Hematopoietic multipotent progenitor cell treated with erythropoietin and hydrocortisone succinate and interleukin-3 and kit ligand, for 15 days (in vitro differentiated cells): ENCODE measurements at regions not wholly inside any gene's neighbourhood (a gene's known extent, or its start where the extent isn't known, plus 50 kb on each side); places are given as distances from the start of the nearest gene placed in this dataset.

Source experiments
- DNase-seq: peaks from one replicate; pipeline ENCODE4 v3.0.0-alpha.2; 2015; ENCODE audit warnings: low spot score

DNA sequence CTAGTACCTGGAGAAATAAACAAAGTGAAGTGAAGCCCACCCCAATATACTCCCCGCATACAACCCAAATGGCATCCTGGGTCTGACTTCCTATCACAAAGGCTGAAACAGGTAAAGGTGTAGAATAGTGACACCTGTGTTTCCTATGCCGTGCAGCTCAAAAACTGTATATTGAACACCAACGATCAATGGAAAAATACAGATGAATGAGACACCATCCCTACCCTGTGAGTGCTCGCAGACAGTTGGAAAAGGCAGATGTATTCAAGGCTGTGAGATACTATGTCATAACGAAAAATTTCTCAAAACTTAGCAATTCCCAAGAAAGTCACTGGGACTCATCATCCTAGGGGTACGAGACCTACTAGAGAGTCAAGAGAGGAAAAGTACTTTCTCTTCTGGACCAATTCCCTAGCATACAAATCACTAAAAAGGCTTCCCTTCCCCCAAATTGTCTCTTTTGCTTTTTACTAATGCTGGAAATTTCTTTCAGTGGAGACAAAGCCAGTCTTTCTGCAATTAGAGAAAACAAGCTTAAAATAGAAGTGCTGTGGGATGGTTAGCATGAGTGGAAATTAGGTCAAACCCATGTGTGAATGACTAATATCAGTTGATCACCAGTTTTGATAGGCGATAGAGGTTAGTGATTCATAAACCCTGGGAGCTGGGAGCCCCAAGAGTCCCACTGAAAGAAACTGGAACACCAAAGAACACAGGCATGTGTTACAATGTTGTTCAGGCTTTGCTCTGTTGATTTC is 249.7 kb downstream of the SPTSSA start:
- no peak for DNase-seq

DNA sequence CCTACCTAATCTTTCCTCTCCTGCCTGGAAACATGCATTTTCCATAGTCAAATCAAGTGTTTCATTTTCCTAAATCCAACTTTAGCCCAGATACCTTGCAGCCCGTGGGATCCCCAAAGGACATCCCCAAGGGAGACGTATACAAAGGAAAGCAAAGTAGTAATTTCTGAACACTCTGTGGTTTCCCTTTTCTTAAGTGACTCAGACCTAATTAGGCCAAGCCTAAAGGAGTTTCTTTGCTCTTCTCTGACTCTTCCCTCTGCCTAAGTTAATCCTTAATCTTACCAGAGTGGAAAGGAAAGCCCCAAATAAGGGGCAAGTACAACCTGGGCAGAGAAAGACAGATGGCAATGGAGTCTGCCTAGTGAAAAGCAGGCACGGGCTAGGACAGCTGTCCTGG is 250.3 kb downstream of the SPTSSA start:
- DNase-seq = no peak

DNA sequence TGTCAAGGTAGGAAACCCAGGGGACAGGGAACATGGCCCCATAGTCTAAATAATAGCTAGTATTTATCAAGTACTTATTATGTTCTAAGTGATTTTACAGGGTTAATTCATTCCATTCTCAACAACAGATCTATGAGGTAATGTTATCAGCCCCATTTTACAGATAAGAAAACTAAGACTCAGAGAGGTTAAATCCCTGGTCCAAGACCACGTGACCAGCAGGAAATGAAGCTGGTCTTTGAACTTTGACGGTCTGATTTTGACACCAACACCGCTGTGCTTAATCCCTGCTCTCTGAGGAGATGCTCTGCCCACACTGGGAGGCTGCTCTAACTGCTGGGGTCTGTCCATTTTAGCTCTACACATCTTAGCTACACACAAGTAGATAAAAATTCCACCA is 253.5 kb downstream of the SPTSSA start:
- DNase-seq = no peak

DNA sequence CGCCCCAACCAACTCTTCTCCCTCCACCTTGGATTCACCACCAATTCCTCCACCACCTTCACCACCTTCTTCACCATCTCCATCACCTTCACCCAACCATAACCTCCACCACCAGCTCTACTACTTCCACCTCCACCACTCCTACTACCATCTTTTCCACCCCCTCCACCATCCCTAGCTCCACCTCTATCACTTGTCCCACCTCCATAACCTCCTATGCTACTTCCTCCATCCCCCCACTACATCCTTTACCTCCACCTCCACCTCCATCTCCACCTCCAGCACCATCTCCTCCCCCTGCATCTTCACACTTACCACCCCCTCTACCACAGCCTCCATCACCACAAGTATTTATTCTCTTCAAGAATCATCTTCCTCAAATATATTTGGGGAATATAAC is 254.9 kb upstream of the EGLN3 start:
- DNase-seq = no peak

DNA sequence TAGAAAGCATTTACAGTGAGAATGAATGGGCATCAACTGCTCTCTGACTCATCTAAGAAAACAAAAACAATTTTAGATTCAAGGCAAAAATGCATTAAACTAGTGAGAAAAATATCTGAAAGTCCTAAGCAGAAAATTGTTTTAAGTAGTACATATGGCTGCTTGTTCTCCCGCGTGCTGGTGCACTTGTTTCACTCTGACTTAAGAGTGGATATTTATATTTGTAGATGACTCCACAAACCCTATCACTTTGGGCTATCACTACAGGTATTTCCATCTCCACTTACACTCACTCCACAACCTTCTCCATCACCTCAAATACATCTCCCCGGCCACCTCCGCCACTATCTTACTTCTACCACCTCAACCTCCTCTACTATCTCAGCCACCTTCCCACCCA is 253.9 kb upstream of the EGLN3 start:
- DNase-seq = no peak

DNA sequence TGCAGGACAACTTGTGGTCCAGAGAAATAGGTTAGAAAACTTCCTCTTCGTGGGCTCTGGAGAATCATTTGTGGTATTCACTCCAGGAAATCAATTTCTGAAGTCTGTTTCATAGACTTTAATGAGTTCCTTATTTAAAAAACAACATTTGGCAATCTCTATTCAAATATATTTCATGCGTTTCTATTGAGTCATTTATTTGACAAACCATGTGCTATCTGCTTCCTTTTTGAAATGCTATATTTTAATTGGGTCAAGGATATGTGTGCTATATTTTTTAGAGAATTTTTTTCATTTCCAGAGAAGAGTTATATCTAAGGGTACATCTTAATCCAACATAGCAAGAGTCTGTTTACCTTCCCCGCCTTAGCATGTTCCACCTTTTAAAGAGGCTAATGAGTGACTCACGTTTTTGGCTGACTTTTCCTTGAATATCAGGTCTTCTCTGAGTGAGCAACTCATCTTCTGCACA is 252.4 kb upstream of the EGLN3 start:
- DNase-seq = no peak

DNA sequence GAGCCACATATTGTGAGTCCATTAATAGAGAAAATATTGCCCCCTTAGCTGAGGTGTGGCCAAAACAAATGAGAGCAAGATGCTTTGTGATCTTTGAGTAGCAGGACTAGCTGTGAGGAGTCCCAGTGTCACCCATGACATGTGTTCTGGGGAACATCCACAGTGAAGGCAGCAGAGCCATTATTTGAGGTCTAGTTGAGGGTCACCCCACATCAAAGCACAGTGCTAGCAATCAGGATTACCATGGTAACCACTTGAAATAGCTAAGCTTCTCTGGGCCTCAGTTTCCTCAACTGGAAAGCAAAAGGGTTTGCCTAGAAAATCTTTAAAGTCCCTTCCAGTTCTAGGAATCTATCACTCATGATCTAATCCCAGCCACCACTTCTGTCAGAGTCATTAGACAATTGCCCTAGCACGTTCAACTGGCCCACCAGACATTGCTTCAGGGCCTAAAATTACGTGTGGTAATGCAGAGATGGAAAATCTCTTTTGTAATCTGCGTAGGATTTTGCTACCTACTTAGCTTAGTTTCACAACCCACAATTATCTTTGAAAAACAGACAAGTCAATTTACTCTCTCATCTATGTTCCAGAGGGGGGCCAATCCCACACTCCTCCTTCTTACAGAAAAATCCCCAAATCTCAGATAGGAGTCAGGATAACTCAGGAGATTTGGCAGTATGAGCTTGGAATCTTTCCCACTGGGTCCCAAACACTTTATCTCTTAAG is 251.2 kb upstream of the EGLN3 start:
- DNase-seq = no peak

DNA sequence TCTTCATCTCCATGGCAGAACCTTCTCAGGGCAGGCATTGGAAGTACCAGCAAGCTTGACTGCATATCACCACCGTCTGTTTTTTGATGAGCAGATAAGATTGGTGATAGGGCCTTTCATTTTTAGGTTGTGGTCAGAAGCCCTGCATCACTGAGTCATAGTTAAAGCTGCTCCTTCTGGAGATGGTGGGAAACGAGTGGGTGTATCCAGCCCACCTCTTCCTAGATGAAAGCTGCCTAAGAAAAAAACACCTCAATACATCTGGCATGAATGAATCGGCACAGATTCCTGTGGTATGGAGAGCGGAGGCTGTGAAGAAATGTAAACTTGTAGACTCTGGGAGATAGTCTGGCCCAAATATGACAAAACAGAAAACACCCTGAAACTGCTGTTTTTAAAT is 248.7 kb upstream of the EGLN3 start:
- no peak for DNase-seq

DNA sequence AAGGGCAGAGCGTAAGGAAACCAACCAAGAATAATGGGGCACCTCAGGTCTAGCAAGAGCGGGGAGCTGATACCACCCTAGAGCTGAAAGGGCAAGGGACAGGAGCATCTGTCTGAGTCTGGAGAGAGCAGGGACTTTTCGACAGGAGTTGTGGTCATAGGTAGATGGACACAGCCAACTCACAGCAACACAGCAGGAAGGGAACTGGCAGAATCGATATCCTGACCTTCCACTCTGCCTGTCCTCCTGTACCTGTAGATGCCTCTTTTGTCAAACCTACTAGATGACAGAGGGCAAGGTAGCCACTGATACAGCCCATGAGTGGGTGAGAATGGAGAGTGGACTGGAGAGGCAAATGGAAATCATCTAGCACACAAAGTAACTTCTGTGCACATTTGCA is 247.2 kb upstream of the EGLN3 start:
- DNase-seq = no peak

DNA sequence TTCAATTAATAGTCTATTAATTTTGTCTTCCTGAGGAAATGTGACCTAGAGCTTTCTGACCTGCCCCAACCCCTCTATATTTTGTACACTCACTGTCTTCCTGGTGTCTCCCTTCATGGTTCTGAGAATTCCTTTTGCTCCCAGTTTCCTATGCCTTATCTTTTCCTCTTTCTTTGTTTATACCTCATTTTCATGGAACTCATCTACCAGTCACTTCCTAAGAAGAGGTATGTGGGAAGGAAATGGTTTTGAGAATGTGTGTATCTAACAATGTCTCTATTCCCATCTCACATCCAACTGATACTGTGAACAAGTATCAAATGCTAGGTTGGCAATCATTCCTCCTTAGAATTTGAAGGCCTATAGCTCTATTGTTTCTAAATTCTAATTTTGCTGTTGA is 245.1 kb upstream of the EGLN3 start:
- DNase-seq = no peak

DNA sequence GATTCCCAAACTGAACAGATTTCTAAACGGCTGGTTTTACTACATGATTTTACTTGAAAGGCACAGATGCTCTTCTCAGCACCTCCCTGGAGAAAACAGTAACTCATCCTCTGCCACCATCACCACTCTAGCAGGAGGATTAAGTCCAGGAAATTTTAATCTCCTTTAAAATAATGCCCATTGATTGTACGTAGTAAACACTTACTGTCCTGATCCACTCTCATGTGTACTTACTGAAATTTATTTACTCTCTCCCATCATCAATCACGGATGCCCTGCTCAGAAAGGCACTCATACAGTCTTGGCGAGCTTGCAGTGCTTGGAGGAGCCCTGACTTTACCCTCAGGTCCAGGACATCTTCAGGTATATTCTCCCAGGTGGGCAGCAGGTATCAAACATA is 239.8 kb upstream of the EGLN3 start:
- DNase-seq = no peak

DNA sequence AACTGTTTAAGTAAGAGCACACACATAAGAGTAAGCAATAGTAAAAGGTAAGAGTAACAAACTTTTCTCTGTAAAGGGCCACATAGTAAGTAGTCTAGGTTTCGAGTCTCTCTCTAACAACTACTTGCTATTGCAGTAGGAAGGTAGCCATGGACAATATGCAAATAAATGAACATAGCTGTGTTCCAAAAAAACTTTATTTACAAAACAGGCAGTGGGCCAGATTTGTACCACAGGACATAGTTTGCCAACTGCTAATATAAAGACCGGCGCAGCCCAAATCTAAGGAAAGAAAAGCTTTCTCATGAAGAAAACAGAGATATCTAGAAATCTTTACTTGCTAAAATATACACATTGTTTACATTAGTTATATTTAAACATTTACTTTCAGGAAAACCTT is 239.0 kb upstream of the EGLN3 start:
- no peak for DNase-seq

DNA sequence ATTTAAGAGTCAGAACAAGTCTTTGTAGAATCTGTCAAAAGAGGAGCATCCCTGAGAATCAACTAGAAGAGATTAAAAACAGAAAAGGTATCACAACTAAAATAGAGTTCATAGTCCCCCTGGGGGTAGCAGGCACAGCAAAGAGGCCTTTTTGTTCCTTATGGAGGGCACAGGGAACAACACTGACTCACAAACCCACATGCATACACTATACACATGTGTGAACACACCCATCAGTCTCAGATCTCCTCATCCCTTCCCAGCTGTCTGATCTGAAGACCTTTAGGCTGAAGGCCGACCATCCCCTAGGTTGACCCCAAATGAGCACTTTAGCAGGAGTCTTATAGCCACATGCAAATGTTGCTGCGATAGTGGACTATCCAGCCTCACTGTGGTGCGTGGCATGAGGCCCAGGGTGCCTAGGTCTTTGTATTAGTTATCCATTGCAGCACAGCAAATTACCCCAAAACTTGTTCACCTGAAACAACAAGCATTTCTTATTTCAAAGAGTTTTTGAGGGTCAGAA is 236.7 kb upstream of the EGLN3 start:
- DNase-seq = no peak

DNA sequence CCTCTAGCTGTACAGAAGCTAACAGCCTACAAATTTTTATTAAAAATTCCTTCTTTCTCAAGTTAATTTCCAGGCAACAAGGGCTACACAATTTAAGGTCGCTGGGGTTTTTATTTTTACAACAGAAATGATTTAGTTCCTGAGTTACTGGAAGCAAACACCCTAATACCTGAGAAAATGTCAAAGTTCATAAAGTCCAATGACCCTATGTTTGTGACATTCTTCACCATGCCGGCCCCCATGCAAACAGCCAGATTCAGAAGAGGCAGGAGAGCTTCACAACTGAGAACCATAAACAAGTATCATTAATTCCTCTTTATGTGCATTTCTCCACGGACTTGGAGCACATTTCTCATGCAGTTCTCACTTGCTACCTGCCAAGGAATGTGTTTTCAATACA is 236.2 kb upstream of the EGLN3 start:
- DNase-seq = no peak

DNA sequence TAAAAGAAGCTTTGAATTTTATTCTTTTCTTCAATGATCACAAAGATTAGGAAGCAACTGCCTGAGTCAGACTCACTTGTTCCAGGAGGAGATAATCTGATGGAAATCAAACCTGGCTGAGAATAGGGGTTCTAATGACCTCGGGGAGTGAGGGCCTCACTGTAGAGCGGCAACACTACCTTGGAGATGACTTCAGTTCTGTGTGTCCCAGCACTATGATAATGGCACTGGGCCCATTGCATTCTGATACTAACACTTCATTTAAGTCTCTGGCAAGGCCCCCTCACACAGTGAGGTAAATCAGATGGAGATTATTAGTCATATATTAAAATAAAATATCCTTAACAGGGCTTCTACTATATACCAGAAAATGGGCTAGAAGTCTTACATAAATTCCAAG is 233.3 kb upstream of the EGLN3 start:
- no peak for DNase-seq

DNA sequence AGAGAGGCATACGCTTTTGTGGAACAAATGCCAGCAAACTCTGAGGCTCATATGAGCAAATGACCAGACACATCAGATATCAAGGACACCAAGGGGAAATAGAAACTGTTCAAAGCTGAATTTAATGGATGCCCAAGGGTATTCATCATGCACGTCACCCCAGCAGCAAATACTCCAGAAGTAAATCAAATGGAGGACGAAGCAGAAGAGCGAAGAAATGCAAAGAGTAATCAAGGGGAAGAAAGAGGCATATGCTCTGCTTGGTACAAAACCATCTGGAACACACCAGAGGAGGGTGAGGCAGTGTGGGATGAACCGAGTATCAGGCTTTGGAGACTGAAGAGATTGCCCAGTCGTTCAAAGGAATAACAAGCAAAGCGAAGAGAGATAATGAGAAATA is 232.6 kb upstream of the EGLN3 start:
- DNase-seq = no peak

DNA sequence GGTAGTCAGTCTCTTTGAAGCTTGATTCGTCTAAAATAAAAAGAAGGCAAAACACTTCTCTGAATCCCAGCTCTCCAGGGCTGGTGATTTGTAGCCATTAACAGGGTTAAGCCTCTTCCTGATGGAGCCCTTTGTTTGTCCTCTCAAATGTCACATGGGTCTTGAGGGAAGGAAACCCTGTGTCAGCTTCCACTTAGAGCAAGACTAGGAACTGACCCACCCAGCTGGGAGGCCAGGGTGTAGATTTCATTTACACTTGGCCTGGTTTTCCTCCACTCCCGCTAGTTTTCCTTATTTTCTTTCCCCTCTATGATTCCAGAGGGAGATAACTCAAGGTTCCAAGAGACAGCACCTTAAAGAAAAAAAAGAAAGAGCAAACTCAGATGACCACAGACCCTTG is 230.5 kb upstream of the EGLN3 start:
- no peak for DNase-seq

DNA sequence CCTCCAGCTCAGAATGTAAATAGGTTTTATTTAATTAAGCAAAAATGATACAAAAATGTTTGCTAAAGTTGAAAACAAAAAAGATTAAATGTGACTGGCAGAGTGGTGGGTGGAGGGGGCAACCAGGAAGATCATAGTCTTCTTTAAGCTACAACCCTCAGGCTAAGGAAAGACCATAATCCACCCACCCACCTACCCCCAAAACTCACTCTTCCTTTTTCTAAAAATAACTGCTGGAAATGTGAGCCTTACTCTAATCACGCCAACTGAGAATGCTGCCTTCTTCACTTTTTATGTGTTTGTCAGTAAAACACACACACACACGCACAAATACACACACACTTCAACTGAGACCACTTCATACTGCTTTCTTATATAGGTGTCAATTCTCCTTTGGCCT is 230.0 kb upstream of the EGLN3 start:
- DNase-seq = no peak

DNA sequence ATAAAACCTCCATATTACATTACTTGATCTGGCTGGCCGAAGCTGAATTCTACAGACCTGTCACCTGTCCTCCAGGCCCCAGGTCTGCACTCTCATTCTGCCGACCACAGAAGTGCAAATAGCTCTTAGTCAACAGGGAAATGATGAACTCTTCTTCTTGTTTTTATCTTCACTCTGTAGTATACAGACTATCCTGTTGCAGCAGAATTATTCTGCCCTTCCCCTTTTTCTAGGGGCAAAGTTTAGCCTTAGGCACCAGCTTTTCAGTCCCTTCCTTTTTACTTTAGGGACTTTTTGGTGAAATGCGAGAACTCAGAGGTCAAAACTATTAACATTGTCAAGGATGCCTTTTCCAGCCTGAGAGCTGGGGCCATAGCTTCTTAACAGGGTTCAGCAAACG is 229.6 kb upstream of the EGLN3 start:
- DNase-seq = no peak

DNA sequence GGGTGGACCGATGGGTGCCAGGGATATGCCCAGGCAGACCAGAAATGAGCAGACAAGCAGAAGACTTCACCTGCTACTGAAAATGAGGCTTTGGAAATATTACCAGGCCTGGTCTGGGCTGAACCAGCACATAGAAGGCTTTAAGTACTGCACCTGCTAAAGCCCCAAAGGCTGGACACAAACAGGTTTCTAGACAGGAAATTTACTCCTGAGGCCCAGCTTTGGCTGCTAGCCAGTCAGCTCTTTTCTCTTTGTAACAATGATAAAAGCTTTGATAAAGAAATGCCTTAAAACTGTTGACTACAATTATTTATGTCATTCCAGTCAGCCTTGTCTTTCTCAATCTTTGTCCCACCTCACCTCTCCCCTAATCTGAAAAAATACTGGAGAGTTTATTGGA is 228.9 kb upstream of the EGLN3 start:
- DNase-seq = no peak

DNA sequence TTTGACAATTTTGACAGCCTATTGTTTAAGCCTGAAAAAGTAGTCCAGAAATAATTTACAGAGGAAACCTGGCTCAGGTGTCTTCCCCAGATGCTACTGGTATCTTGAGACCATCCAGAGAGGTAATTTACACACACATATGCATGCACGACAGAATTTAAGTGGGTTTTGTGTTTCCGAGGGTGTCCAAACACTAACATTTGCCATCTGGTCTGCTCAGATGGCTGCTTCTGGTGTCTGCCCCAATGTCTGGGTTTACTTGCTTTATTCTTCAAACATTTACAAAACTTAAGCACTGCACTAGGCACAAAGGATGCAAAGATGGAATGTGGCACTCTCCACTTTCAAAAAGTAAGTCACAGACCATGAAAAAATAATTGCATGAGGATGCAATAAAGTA is 226.6 kb upstream of the EGLN3 start:
- no peak for DNase-seq

DNA sequence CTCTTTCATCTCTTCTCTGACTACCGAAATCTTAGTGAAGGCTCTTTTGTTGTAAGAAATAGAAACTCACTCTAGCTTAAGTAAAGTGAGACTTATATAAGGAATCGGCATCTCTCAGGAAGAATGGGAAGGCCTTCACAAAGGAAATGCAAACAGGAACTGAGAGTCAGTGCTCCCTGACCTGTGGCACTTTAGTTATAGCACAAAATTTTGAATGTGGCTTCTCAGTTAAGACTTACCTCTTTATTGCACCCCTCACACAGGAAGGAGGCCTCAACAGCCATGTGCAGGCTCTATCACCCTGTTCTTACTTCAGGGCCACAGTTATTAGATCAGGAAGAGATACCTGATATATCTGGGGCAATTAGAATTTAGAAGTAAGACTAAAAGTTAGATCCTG is 224.7 kb upstream of the EGLN3 start:
- DNase-seq = no peak

DNA sequence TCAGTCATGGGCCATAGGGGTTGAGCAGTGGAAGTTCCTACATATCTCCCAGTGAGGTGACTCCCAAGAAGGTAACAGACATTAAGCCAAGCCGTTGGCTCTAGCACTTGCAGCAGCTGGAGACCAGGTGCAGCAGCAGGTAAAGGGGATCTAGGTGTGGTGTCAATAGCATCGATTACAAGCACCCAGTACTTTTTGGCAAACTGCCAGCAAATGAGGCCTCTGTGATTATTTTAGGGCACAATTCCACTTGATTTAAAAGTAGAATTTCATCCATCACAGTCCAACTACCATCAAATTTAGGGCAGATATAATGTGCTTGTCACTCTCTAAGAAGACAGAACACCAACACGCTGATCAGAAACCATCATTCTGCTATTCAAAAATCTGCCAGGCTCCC is 224.1 kb upstream of the EGLN3 start:
- peak; percentile 4 for DNase-seq

DNA sequence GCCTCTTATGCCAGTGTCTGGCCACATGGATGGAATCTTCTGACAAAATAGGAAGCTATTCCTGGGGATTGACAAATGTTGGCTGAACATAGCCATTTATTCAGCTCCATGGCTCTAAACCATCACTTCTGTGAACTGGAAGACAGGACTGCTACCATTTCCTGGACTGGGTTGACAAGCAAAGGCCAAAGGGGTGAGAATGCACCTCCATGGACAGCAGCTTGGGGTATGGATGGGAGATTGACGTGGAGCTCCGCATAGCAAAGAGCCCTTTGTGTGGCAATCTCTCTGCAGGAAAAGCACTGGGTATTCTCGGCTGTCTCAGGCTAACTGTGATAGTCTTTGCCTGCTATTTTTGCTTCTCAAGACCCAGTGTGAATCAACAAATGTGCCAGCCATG is 223.0 kb upstream of the EGLN3 start:
- no peak for DNase-seq
